ENCODE measurements at regions not wholly inside any gene's neighbourhood (a gene's known extent, or its start where the extent isn't known, plus 50 kb on each side); places are given as distances from the start of the nearest gene placed in this dataset.

- Histone ChIP-seq H3K4me3 (no peak overlapping the region), H3K4me2 (no peak overlapping the region), H3K27ac (no peak overlapping the region), H3K9me3 (no peaks in the 10 kb centered on the region), H3K4me1 (no peaks in the 10 kb centered on the region)
- ChIA-PET CTCF (no interaction called here), POLR2A (no interaction called here)
- WGBS (ENCODE audit: missing lambda C conversion rate) = 2% methylated on average over 3 of the region's 3 CpGs
- no peak for FAIRE-seq
- DNase-seq (ENCODE audit: low read depth in 1 of 2, low spot score in 1 of 2) = no peak
- no peak for ATAC-seq
- TF ChIP-seq TFCP2L1 (CRISPR knock-in tag; IDR thresholded peaks at IDR 0.05) (no peak), RFX5 (IDR thresholded peaks at IDR 0.05) (no peak), SMC3 (IDR thresholded peaks at IDR 0.05) (no peak), CBX2 (IDR thresholded peaks at IDR 0.05; ENCODE audit: borderline replicate concordance, low read depth) (no peak), EHF (CRISPR knock-in tag; IDR thresholded peaks at IDR 0.05) (no peak), NPAS2 (CRISPR knock-in tag; IDR thresholded peaks at IDR 0.05; ENCODE audit: borderline replicate concordance) (no peak), ZFP36 (IDR thresholded peaks at IDR 0.05; ENCODE audit: borderline replicate concordance, partially characterized antibody) (no peak), HOXB5 (CRISPR knock-in tag; IDR thresholded peaks at IDR 0.05) (no peak)
- TF ChIP-seq, protein P1, sequence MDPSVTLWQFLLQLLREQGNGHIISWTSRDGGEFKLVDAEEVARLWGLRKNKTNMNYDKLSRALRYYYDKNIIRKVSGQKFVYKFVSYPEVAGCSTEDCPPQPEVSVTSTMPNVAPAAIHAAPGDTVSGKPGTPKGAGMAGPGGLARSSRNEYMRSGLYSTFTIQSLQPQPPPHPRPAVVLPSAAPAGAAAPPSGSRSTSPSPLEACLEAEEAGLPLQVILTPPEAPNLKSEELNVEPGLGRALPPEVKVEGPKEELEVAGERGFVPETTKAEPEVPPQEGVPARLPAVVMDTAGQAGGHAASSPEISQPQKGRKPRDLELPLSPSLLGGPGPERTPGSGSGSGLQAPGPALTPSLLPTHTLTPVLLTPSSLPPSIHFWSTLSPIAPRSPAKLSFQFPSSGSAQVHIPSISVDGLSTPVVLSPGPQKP (IDR thresholded peaks at IDR 0.05; ENCODE audit: low read depth, low read length) = no peak
Measured at GRCh38 chr5:4907571-4907970, 232.6 kb upstream of the ADAMTS16 start.

DNA sequence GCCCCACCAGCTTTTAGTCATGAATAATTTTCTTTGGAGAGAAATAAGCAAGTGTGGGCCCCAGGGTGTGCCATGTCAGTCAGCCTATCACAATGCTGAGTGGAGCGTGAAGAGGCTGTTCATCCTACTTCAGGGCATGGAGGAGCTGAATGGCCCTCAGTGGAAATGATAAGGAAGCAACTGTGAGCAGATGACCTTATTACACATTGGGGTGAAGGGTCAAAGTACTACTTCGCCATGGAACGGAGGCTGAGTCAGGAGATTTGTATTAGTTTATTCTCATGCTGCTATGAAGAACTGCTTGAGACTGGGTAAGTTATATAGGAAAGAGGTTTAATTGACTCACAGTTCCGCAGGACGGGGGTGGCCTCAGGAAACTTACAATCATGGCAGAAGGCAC lies 231.0 kb upstream of the ADAMTS16 start:
- TF ChIP-seq KDM1A (IDR thresholded peaks at IDR 0.05; ENCODE audit: low read depth) (no peak), JUNB (IDR thresholded peaks at IDR 0.05) (no peak), HOXA7 (CRISPR knock-in tag; IDR thresholded peaks at IDR 0.05) (no peak), JUN (IDR thresholded peaks at IDR 0.05) (no peak)
- TF ChIP-seq, protein P2, sequence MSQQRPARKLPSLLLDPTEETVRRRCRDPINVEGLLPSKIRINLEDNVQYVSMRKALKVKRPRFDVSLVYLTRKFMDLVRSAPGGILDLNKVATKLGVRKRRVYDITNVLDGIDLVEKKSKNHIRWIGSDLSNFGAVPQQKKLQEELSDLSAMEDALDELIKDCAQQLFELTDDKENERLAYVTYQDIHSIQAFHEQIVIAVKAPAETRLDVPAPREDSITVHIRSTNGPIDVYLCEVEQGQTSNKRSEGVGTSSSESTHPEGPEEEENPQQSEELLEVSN (IDR thresholded peaks at IDR 0.05; ENCODE audit: borderline replicate concordance, low read depth) = no peak
- ChIA-PET POLR2A (no interaction called here), CTCF (no interaction called here)
- Histone ChIP-seq H3K27ac (no peak overlapping the region), H3K4me1 (no peaks in the 10 kb centered on the region), H3K4me3 (no peak overlapping the region), H3K9me3 (no peaks in the 10 kb centered on the region), H3K4me2 (no peak overlapping the region)
- WGBS (ENCODE audit: missing lambda C conversion rate) = 26% methylated on average over 5 of the region's 5 CpGs
- ATAC-seq = no peak
- FAIRE-seq = no peak
- no peak for DNase-seq (ENCODE audit: low read depth in 1 of 2, low spot score in 1 of 2)

- ChIA-PET POLR2A (no interaction called here), CTCF (no interaction called here)
- FAIRE-seq (no peak), ATAC-seq (no peak), DNase-seq (ENCODE audit: low read depth in 1 of 2, low spot score in 1 of 2) (no peak)
- TF ChIP-seq FOSB (CRISPR knock-in tag; IDR thresholded peaks at IDR 0.05) = no peak
- no peak for TF ChIP-seq NFE2L2 (conservative IDR thresholded peaks at IDR 0.05; ENCODE audit: low read length)
- TF ChIP-seq JUNB (IDR thresholded peaks at IDR 0.05) = no peak
- Histone ChIP-seq H3K4me1 (no peaks in the 10 kb centered on the region), H3K9me3 (no peaks in the 10 kb centered on the region), H3K27ac (no peak overlapping the region), H3K4me2 (no peak overlapping the region), H3K4me3 (no peak overlapping the region)
- 6% methylated on average over 6 of the region's 6 CpGs for WGBS (ENCODE audit: missing lambda C conversion rate)
Measured at GRCh38 chr5:4911646-4912403, 228.3 kb upstream of the ADAMTS16 start.

- H3K4me1 ChIP-seq = no peaks in the 10 kb centered on the region
- WGBS (ENCODE audit: missing lambda C conversion rate) = 12% methylated on average over 5 of the region's 5 CpGs
- ATAC-seq = no peak
- ChIA-PET POLR2A (no interaction called here), CTCF (interaction anchor here (0.8 to 1.6 kb wide), 2 partner anchors 20 to 22 kb away, joined by 3 to 4 read pairs; no protein-coding TSS in a partner anchor)
- H3K9me3 ChIP-seq = no peaks in the 10 kb centered on the region
- no peak for FAIRE-seq
- TF ChIP-seq HOXB5 (CRISPR knock-in tag; IDR thresholded peaks at IDR 0.05) = no peak
- no peak for TF ChIP-seq RNF2 (IDR thresholded peaks at IDR 0.05; ENCODE audit: borderline replicate concordance, low read depth)
- TF ChIP-seq ATOH8 (CRISPR knock-in tag; IDR thresholded peaks at IDR 0.05; ENCODE audit: low read depth) = no peak
- TF ChIP-seq ZSCAN20 (CRISPR knock-in tag; IDR thresholded peaks at IDR 0.05) = no peak
- no peak for TF ChIP-seq CTCF (IDR thresholded peaks at IDR 0.05)
- no peak for TF ChIP-seq HEYL (CRISPR knock-in tag; IDR thresholded peaks at IDR 0.05)
- TF ChIP-seq, protein P3, sequence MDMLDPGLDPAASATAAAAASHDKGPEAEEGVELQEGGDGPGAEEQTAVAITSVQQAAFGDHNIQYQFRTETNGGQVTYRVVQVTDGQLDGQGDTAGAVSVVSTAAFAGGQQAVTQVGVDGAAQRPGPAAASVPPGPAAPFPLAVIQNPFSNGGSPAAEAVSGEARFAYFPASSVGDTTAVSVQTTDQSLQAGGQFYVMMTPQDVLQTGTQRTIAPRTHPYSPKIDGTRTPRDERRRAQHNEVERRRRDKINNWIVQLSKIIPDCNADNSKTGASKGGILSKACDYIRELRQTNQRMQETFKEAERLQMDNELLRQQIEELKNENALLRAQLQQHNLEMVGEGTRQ (IDR thresholded peaks at IDR 0.05) = no peak
- TF ChIP-seq JUNB (IDR thresholded peaks at IDR 0.05) = no peak
- no peak for DNase-seq (ENCODE audit: low read depth in 1 of 2, low spot score in 1 of 2)
- no peak overlapping the region for H3K27ac ChIP-seq
- no peak overlapping the region for H3K4me2 ChIP-seq
- no peak overlapping the region for H3K4me3 ChIP-seq
Measured at GRCh38 chr5:4921929-4922328, 218.2 kb upstream of the ADAMTS16 start.
